ENCODE measurements at regions not wholly inside any gene's neighbourhood (a gene's known extent, or its start where the extent isn't known, plus 50 kb on each side); places are given as distances from the start of the nearest gene placed in this dataset.

DNA sequence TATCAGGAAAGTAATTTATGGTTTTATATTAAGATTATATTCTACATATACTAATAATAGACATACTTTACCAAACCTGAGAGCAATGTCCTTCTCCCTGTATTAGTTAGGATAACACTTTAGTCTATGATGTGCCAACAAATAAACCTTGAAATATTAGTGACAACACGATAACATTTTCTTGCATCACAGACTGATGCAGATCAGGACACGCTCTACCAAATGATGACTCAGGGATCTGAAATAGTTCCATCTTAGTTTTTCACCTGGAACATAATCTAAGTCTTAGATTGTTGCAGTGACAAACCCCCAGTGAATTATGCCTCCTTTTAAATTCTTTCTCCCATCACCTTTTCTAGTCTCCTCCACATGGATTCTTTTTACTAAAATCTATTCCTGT, 214.2 kb downstream of the CLCN4 start:
- no peak overlapping the region for H3K27ac ChIP-seq
- DNase-seq = no peak
- intact Hi-C loops (cut with DNase I; ENCODE audit: low total_unique reads) = no loop called here
- H3K4me1 ChIP-seq = no peaks in the 10 kb centered on the region
- H3K4me3 ChIP-seq = no peak overlapping the region
- no peaks in the 10 kb centered on the region for H3K36me3 ChIP-seq
- TF ChIP-seq, protein P1, sequence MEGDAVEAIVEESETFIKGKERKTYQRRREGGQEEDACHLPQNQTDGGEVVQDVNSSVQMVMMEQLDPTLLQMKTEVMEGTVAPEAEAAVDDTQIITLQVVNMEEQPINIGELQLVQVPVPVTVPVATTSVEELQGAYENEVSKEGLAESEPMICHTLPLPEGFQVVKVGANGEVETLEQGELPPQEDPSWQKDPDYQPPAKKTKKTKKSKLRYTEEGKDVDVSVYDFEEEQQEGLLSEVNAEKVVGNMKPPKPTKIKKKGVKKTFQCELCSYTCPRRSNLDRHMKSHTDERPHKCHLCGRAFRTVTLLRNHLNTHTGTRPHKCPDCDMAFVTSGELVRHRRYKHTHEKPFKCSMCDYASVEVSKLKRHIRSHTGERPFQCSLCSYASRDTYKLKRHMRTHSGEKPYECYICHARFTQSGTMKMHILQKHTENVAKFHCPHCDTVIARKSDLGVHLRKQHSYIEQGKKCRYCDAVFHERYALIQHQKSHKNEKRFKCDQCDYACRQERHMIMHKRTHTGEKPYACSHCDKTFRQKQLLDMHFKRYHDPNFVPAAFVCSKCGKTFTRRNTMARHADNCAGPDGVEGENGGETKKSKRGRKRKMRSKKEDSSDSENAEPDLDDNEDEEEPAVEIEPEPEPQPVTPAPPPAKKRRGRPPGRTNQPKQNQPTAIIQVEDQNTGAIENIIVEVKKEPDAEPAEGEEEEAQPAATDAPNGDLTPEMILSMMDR (IDR thresholded peaks at IDR 0.05) = no peak
- peaks cover 0 to 4% (median 2%) of the 10 kb centered on the region in 3 donors for H3K9me3 ChIP-seq
- no peaks in the 10 kb centered on the region for H3K27me3 ChIP-seq

DNA sequence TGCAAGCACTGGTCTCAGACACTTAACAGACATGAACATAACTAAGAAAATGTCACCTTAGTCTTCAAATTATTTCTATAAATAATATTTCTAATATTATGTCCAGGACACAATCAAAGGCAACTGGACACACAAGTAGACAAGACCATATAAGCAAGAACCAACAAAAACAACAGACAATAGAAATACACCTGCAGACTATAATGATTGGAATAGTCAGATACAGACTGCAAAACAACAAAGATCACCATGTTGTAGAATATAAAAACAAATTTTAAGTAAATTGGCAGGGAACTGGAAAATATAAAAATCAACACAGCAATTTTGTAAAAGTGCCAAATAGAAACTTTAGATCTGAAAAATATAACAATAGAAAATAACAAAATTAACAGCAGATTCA, 220.7 kb downstream of the CLCN4 start:
- H3K27me3 ChIP-seq = no peaks in the 10 kb centered on the region
- TF ChIP-seq, protein P1 (IDR thresholded peaks at IDR 0.05) = no peak
- intact Hi-C loops (cut with DNase I; ENCODE audit: low total_unique reads) = no loop called here
- H3K4me3 ChIP-seq = no peak overlapping the region
- no peaks in the 10 kb centered on the region for H3K36me3 ChIP-seq
- H3K4me1 ChIP-seq = no peaks in the 10 kb centered on the region
- DNase-seq = no peak
- H3K27ac ChIP-seq = no peak overlapping the region
- H3K9me3 ChIP-seq = peaks cover 0 to 21% (median 20%) of the 10 kb centered on the region in 3 donors

DNA sequence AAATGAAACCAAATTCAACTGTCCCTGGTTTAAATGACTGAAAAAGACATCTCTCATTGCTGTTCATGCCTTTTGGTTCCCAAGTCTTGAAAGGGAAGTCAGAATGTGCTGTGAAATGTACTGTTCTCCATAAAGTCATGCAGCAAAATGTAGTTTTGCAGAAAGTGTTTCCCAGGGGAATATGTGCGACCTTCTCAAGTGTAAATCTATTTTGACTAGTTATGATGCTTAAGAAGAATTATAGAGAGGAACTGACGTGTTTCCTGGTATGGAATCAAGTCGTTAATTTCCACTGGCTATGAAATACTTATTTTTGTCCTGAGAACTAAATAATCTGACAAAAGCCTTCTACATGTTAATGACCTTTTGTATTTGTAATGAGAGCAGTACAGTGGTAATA, 223.1 kb downstream of the CLCN4 start:
- DNase-seq = no peak
- Histone ChIP-seq H3K9me3 (peaks cover 0 to 21% (median 20%) of the 10 kb centered on the region in 3 donors), H3K4me3 (no peak overlapping the region), H3K36me3 (no peaks in the 10 kb centered on the region), H3K27ac (no peak overlapping the region), H3K27me3 (no peaks in the 10 kb centered on the region), H3K4me1 (no peaks in the 10 kb centered on the region)
- TF ChIP-seq, protein P1 (IDR thresholded peaks at IDR 0.05) = no peak
- intact Hi-C loops (cut with DNase I; ENCODE audit: low total_unique reads) = no loop called here

DNA sequence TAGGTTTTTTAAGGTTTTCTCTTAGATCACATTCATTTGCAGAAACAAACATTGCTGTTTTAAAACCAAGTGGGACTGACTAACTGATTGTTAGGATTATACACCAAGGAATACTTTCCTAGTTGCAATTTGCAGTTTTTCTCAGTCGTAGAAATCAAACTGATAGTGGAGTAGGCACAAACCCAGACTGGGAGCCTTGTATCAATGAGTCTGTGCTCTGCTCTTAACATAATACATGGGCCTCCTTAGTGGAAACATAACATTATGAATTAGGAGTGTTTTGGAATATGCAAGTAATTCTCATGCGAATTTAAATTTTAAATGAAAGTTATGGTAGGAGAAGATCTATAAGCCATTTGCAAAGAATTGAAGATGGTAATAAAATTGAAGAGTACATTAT, 223.5 kb downstream of the CLCN4 start:
- H3K27ac ChIP-seq = no peak overlapping the region
- no peaks in the 10 kb centered on the region for H3K27me3 ChIP-seq
- H3K9me3 ChIP-seq = peaks cover 0 to 21% (median 20%) of the 10 kb centered on the region in 3 donors
- intact Hi-C loops (cut with DNase I; ENCODE audit: low total_unique reads) = no loop called here
- no peak overlapping the region for H3K4me3 ChIP-seq
- no peaks in the 10 kb centered on the region for H3K4me1 ChIP-seq
- no peaks in the 10 kb centered on the region for H3K36me3 ChIP-seq
- TF ChIP-seq, protein P1 (IDR thresholded peaks at IDR 0.05) = no peak
- DNase-seq = no peak

DNA sequence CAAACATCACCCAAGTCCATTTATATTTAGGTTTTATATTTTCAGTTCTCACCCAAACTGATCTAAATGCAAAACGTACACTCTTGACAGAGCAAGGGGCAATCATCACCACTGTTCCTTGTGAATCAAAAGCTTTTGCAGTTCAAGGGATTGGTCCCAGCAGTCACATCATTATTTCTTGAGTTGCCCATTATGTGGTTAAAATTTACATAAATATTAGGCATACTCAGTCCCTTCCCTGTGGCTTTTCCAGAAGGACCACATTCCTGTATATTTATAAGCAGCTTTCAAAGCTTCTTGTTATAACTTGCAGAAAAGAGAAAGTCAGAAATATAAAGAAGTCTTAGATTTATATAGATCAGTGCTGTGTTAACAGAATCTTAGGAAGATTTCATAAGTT, 224.4 kb downstream of the CLCN4 start:
- intact Hi-C loops (cut with DNase I; ENCODE audit: low total_unique reads) = no loop called here
- no peak for DNase-seq
- no peak overlapping the region for H3K4me3 ChIP-seq
- H3K27me3 ChIP-seq = no peaks in the 10 kb centered on the region
- H3K4me1 ChIP-seq = no peaks in the 10 kb centered on the region
- no peak overlapping the region for H3K27ac ChIP-seq
- H3K36me3 ChIP-seq = no peaks in the 10 kb centered on the region
- TF ChIP-seq, protein P1 (IDR thresholded peaks at IDR 0.05) = no peak
- peaks cover 0 to 16% (median 15%) of the 10 kb centered on the region in 3 donors for H3K9me3 ChIP-seq

DNA sequence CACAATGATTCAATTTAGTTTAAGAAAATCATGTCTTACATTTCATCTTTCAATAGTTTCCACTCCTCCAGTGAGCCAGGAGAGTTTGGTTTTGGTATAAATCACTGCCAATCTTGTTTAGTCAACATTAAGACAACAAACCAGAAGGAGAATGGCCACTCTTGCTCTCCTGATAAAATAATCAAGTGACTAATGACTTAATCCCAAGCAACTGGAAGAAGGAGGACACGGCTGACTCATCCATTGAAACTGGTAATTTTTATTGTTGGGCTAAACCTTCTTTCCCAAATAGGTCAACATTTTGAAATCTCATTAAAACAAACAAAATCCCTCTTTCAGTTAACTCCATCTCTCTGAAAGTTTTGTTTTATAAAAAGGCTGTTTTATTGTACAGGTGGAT, 230.2 kb downstream of the CLCN4 start:
- no peak for DNase-seq
- TF ChIP-seq, protein P1 (IDR thresholded peaks at IDR 0.05) = no peak
- intact Hi-C loops (cut with DNase I; ENCODE audit: low total_unique reads) = no loop called here

More for the DNA sequence above, 230.2 kb downstream of the CLCN4 start:
- Histone ChIP-seq H3K4me3 (no peak overlapping the region), H3K4me1 (no peaks in the 10 kb centered on the region), H3K36me3 (no peaks in the 10 kb centered on the region), H3K27ac (no peak overlapping the region), H3K27me3 (no peaks in the 10 kb centered on the region), H3K9me3 (no peaks in the 10 kb centered on the region)

Measured in tibial artery (tissue), 4 donors.